GM23338 (cell line): ENCODE measurements at regions not wholly inside any gene's neighbourhood (a gene's known extent, or its start where the extent isn't known, plus 50 kb on each side); places are given as distances from the start of the nearest gene placed in this dataset.

ENCODE experiments used
- ATAC-seq: fragments of 200-7000 bp; cut with Tn5 transposase; 3 replicates; pipeline ENCODE4 v1.9.1; 2020
- DNase-seq: peaks from one replicate; pipeline ENCODE4 v3.0.0-alpha.2; 2015; ENCODE audit warnings: low spot score
- H2AFZ ChIP-seq: fragments of 200-600 bp; sonication (generic); 2 replicates; pipeline ENCODE4 v1.8.0; 2016; ENCODE audit warnings: antibody characterized with exemption, mild to moderate bottlenecking, moderate library complexity
- H3F3A ChIP-seq: fragments of 200-600 bp; sonication (generic); replicated peaks from 2 replicates; pipeline ENCODE4 v1.8.0; 2017; ENCODE audit warnings: antibody characterized with exemption, mixed run types, low read depth
- H3K27ac ChIP-seq: fragments of 200-600 bp; sonication (generic); 2 replicates; pipeline ENCODE4 v1.6.1; 2016; ENCODE audit warnings: low read depth
- H3K27me3 ChIP-seq: fragments of 200-600 bp; sonication (generic); 2 replicates; pipeline ENCODE4 v1.8.0; 2016; ENCODE audit warnings: mild to moderate bottlenecking, mixed run types, moderate library complexity; ENCODE audit not compliant: insufficient read depth
- H3K36me3 ChIP-seq: fragments of 200-600 bp; sonication (generic); 2 replicates; pipeline ENCODE4 v1.8.0; 2016; ENCODE audit warnings: mild to moderate bottlenecking; ENCODE audit not compliant: insufficient read depth
- H3K4me1 ChIP-seq: fragments of 200-600 bp; sonication (generic); 2 replicates; pipeline ENCODE4 v1.8.0; 2016; ENCODE audit warnings: mild to moderate bottlenecking, moderate library complexity; ENCODE audit not compliant: insufficient read depth
- H3K4me2 ChIP-seq: fragments of 200-600 bp; sonication (generic); 2 replicates; pipeline ENCODE4 v1.7.1; 2017; ENCODE audit warnings: mixed run types
- H3K4me3 ChIP-seq: fragments of 200-600 bp; sonication (generic); 2 replicates; pipeline ENCODE4 v1.6.1; 2016; ENCODE audit warnings: mixed run types
- H3K79me2 ChIP-seq: fragments of 200-600 bp; sonication (generic); replicated peaks from 2 replicates; pipeline ENCODE4 v1.8.0; 2017; ENCODE audit warnings: mild to moderate bottlenecking; ENCODE audit not compliant: insufficient read depth
- H3K9me2 ChIP-seq: fragments of 200-600 bp; sonication (generic); 2 replicates; pipeline ENCODE4 v1.8.0; 2017; ENCODE audit not compliant: insufficient read depth
- H4K20me1 ChIP-seq: fragments of 200-600 bp; sonication (generic); replicated peaks from 2 replicates; pipeline ENCODE4 v1.8.0; 2017; ENCODE audit warnings: mild to moderate bottlenecking; ENCODE audit not compliant: insufficient read depth
- H3K27ac Mint-ChIP-seq: 2 replicates; pipeline ENCODE4 v1.8.0; 2020; ENCODE audit warnings: inconsistent platforms, mild to moderate bottlenecking, moderate library complexity, mixed read lengths
- H3K27me3 Mint-ChIP-seq: 3 replicates; pipeline ENCODE4 v1.8.0; 2022; ENCODE audit warnings: low read depth, mild to moderate bottlenecking, moderate library complexity, mixed read lengths, inconsistent platforms; ENCODE audit not compliant: insufficient read depth, poor library complexity
- H3K36me3 Mint-ChIP-seq: 3 replicates; pipeline ENCODE4 v1.8.0; 2021; ENCODE audit warnings: low read depth, mild to moderate bottlenecking, inconsistent platforms, moderate library complexity, mixed read lengths
- H3K4me1 Mint-ChIP-seq: 3 replicates; pipeline ENCODE4 v1.8.0; 2020; ENCODE audit warnings: mild to moderate bottlenecking, inconsistent platforms, mixed read lengths
- H3K4me3 Mint-ChIP-seq: 3 replicates; pipeline ENCODE4 v1.8.0; 2021; ENCODE audit warnings: moderate library complexity, mild to moderate bottlenecking, inconsistent platforms, mixed read lengths
- H3K9me3 Mint-ChIP-seq: 3 replicates; pipeline ENCODE4 v1.8.0; 2020; ENCODE audit warnings: moderate library complexity, mild to moderate bottlenecking, inconsistent platforms, mixed read lengths
- CTCF ChIP-seq, 2 experiments: fragments of 200-600 bp in 1 of 2; sonication (generic) in 1 of 2; conservative IDR thresholded peaks; 2 replicates each; pipeline versions ENCODE4 v1.5.1 to v1.6.1; 2016 to 2017; ENCODE audit warnings: antibody characterized with exemption in 2 of 2, low read depth in 2 of 2, mild to moderate bottlenecking in 2 of 2, moderate library complexity in 1 of 2
- ETS1 ChIP-seq: IDR thresholded peaks from 2 replicates; pipeline ENCODE4 v1.6.1; 2016; ENCODE audit warnings: antibody characterized with exemption
- EZH2 ChIP-seq: fragments of 200-600 bp; sonication (generic); IDR thresholded peaks from one replicate; pipeline ENCODE4 v1.8.0; 2017; ENCODE audit warnings: antibody characterized with exemption, mild to moderate bottlenecking, low read depth; ENCODE audit not compliant: unreplicated experiment
- EZH2phosphoT487 ChIP-seq: fragments of 200-600 bp; sonication (generic); IDR thresholded peaks from one replicate; pipeline ENCODE4 v1.8.1; 2018; ENCODE audit warnings: antibody characterized with exemption; ENCODE audit not compliant: unreplicated experiment
- JUNB ChIP-seq: IDR thresholded peaks from one replicate; pipeline ENCODE4 v1.6.1; 2016; ENCODE audit warnings: antibody characterized with exemption; ENCODE audit not compliant: unreplicated experiment
- REST ChIP-seq: IDR thresholded peaks from one replicate; pipeline ENCODE4 v1.6.1; 2018; ENCODE audit warnings: antibody characterized with exemption; ENCODE audit not compliant: unreplicated experiment
- STAT1 ChIP-seq: IDR thresholded peaks from one replicate; pipeline ENCODE4 v1.6.1; 2016; ENCODE audit warnings: antibody characterized with exemption; ENCODE audit not compliant: unreplicated experiment
- ZNF331 ChIP-seq: fragments of 250-450 bp; sonication (Bioruptor Pico); IDR thresholded peaks from 2 replicates; pipeline ENCODE4 v1.5.0; 2020; ENCODE audit warnings: low read depth, mild to moderate bottlenecking, moderate library complexity
- ZNF462 ChIP-seq: fragments of 250-450 bp; sonication (Bioruptor Pico); IDR thresholded peaks from 2 replicates; pipeline ENCODE4 v1.5.0; 2020; ENCODE audit warnings: mild to moderate bottlenecking, moderate library complexity

- TF ChIP-seq EZH2phosphoT487 (no peak), ETS1 (no peak), CTCF (conservative IDR thresholded peaks at IDR 0.05; ENCODE audit: low read depth in 2 of 2) (no peak), REST (no peak), JUNB (no peak)
Observed at GRCh38 chr4:126779001-126779400, 853.8 kb upstream of the INTU start (continued).

- no peak overlapping the region for H3K27ac Mint-ChIP-seq
- ATAC-seq (no peak; the same call in 2 of the 3 replicates), DNase-seq (no peak)
- Histone ChIP-seq H3K4me3 (no peak overlapping the region), H3K4me2 (no peak overlapping the region), H3K27ac (no peak overlapping the region), H2AFZ (peak overlapping the region; percentile 93), H3K9me2 (no peaks in the 10 kb centered on the region), H3K36me3 (no peaks in the 10 kb centered on the region), H4K20me1 (no peaks in the 10 kb centered on the region), H3K27me3 (no peaks in the 10 kb centered on the region), H3F3A (no peaks in the 10 kb centered on the region), H3K4me1 (no peaks in the 10 kb centered on the region), H3K79me2 (no peaks in the 10 kb centered on the region)
- peaks cover 6% of the 10 kb centered on the region; the same call in 1 of the 3 replicates for H3K4me1 Mint-ChIP-seq
- no peaks in the 10 kb centered on the region for H3K36me3 Mint-ChIP-seq
- H3K4me3 Mint-ChIP-seq, result no peak overlapping the region
- no peaks in the 10 kb centered on the region; the same call in 2 of the 3 replicates for H3K9me3 Mint-ChIP-seq
- no peaks in the 10 kb centered on the region for H3K27me3 Mint-ChIP-seq
- no peak for TF ChIP-seq CTCF (conservative IDR thresholded peaks at IDR 0.05; ENCODE audit: low read depth in 2 of 2)
- no peak for TF ChIP-seq STAT1
- no peak for TF ChIP-seq EZH2
- no peak for TF ChIP-seq ZNF462
- TF ChIP-seq ZNF331 (CRISPR knock-in tag), result no peak
Observed at GRCh38 chr4:126779436-126780166, 853.2 kb upstream of the INTU start.
